GM23338 (cell line): ENCODE measurements at regions not wholly inside any gene's neighbourhood (a gene's known extent, or its start where the extent isn't known, plus 50 kb on each side); places are given as distances from the start of the nearest gene placed in this dataset.

Experiments
- ATAC-seq: fragments of 200-7000 bp; cut with Tn5 transposase; 3 replicates; pipeline ENCODE4 v1.9.1; 2020
- DNase-seq: peaks from one replicate; pipeline ENCODE4 v3.0.0-alpha.2; 2015; ENCODE audit warnings: low spot score
- H2AFZ ChIP-seq: fragments of 200-600 bp; sonication (generic); 2 replicates; pipeline ENCODE4 v1.8.0; 2016; ENCODE audit warnings: antibody characterized with exemption, mild to moderate bottlenecking, moderate library complexity
- H3F3A ChIP-seq: fragments of 200-600 bp; sonication (generic); replicated peaks from 2 replicates; pipeline ENCODE4 v1.8.0; 2017; ENCODE audit warnings: antibody characterized with exemption, mixed run types, low read depth
- H3K27ac ChIP-seq: fragments of 200-600 bp; sonication (generic); 2 replicates; pipeline ENCODE4 v1.6.1; 2016; ENCODE audit warnings: low read depth
- H3K27me3 ChIP-seq: fragments of 200-600 bp; sonication (generic); 2 replicates; pipeline ENCODE4 v1.8.0; 2016; ENCODE audit warnings: mild to moderate bottlenecking, mixed run types, moderate library complexity; ENCODE audit not compliant: insufficient read depth
- H3K36me3 ChIP-seq: fragments of 200-600 bp; sonication (generic); 2 replicates; pipeline ENCODE4 v1.8.0; 2016; ENCODE audit warnings: mild to moderate bottlenecking; ENCODE audit not compliant: insufficient read depth
- H3K4me1 ChIP-seq: fragments of 200-600 bp; sonication (generic); 2 replicates; pipeline ENCODE4 v1.8.0; 2016; ENCODE audit warnings: mild to moderate bottlenecking, moderate library complexity; ENCODE audit not compliant: insufficient read depth
- H3K4me2 ChIP-seq: fragments of 200-600 bp; sonication (generic); 2 replicates; pipeline ENCODE4 v1.7.1; 2017; ENCODE audit warnings: mixed run types
- H3K4me3 ChIP-seq: fragments of 200-600 bp; sonication (generic); 2 replicates; pipeline ENCODE4 v1.6.1; 2016; ENCODE audit warnings: mixed run types
- H3K79me2 ChIP-seq: fragments of 200-600 bp; sonication (generic); replicated peaks from 2 replicates; pipeline ENCODE4 v1.8.0; 2017; ENCODE audit warnings: mild to moderate bottlenecking; ENCODE audit not compliant: insufficient read depth
- H3K9me2 ChIP-seq: fragments of 200-600 bp; sonication (generic); 2 replicates; pipeline ENCODE4 v1.8.0; 2017; ENCODE audit not compliant: insufficient read depth
- H4K20me1 ChIP-seq: fragments of 200-600 bp; sonication (generic); replicated peaks from 2 replicates; pipeline ENCODE4 v1.8.0; 2017; ENCODE audit warnings: mild to moderate bottlenecking; ENCODE audit not compliant: insufficient read depth
- H3K27ac Mint-ChIP-seq: 2 replicates; pipeline ENCODE4 v1.8.0; 2020; ENCODE audit warnings: inconsistent platforms, mild to moderate bottlenecking, moderate library complexity, mixed read lengths
- H3K27me3 Mint-ChIP-seq: 3 replicates; pipeline ENCODE4 v1.8.0; 2022; ENCODE audit warnings: low read depth, mild to moderate bottlenecking, moderate library complexity, mixed read lengths, inconsistent platforms; ENCODE audit not compliant: insufficient read depth, poor library complexity
- H3K36me3 Mint-ChIP-seq: 3 replicates; pipeline ENCODE4 v1.8.0; 2021; ENCODE audit warnings: low read depth, mild to moderate bottlenecking, inconsistent platforms, moderate library complexity, mixed read lengths
- H3K4me1 Mint-ChIP-seq: 3 replicates; pipeline ENCODE4 v1.8.0; 2020; ENCODE audit warnings: mild to moderate bottlenecking, inconsistent platforms, mixed read lengths
- H3K4me3 Mint-ChIP-seq: 3 replicates; pipeline ENCODE4 v1.8.0; 2021; ENCODE audit warnings: moderate library complexity, mild to moderate bottlenecking, inconsistent platforms, mixed read lengths
- H3K9me3 Mint-ChIP-seq: 3 replicates; pipeline ENCODE4 v1.8.0; 2020; ENCODE audit warnings: moderate library complexity, mild to moderate bottlenecking, inconsistent platforms, mixed read lengths
- CTCF ChIP-seq, 2 experiments: fragments of 200-600 bp in 1 of 2; sonication (generic) in 1 of 2; conservative IDR thresholded peaks; 2 replicates each; pipeline versions ENCODE4 v1.5.1 to v1.6.1; 2016 to 2017; ENCODE audit warnings: antibody characterized with exemption in 2 of 2, low read depth in 2 of 2, mild to moderate bottlenecking in 2 of 2, moderate library complexity in 1 of 2
- POLR2AphosphoS5 ChIP-seq: IDR thresholded peaks from 2 replicates; pipeline ENCODE4 v1.6.1; 2016; ENCODE audit warnings: antibody characterized with exemption, low read depth
- ZNF114 ChIP-seq: fragments of 250-450 bp; sonication (Bioruptor Pico); IDR thresholded peaks from 2 replicates; pipeline ENCODE4 v1.5.0; 2020; ENCODE audit warnings: mild to moderate bottlenecking, moderate library complexity
- ZNF331 ChIP-seq: fragments of 250-450 bp; sonication (Bioruptor Pico); IDR thresholded peaks from 2 replicates; pipeline ENCODE4 v1.5.0; 2020; ENCODE audit warnings: low read depth, mild to moderate bottlenecking, moderate library complexity

- no peak overlapping the region for H3K27ac ChIP-seq
- Mint-ChIP-seq H3K36me3 (no peaks in the 10 kb centered on the region; the same call in 2 of the 3 replicates), H3K4me3 (no peak overlapping the region), H3K27ac (no peak overlapping the region), H3K4me1 (no peaks in the 10 kb centered on the region), H3K27me3 (no peaks in the 10 kb centered on the region), H3K9me3 (peaks cover 3% of the 10 kb centered on the region)
- H3K9me2 ChIP-seq, result peaks cover 6% of the 10 kb centered on the region; the same call in 1 of the 2 replicates
- no peak for DNase-seq
- TF ChIP-seq ZNF114, result no peak
- H3K27me3 ChIP-seq, result no peaks in the 10 kb centered on the region
- no peak overlapping the region for H3K4me2 ChIP-seq
- H3F3A ChIP-seq, result no peaks in the 10 kb centered on the region
- no peak overlapping the region; the same call in 1 of the 2 replicates for H2AFZ ChIP-seq
- no peaks in the 10 kb centered on the region for H3K4me1 ChIP-seq
- H3K36me3 ChIP-seq, result no peaks in the 10 kb centered on the region
- no peak overlapping the region for H3K4me3 ChIP-seq
- no peak for ATAC-seq
- H3K79me2 ChIP-seq, result no peaks in the 10 kb centered on the region
- no peaks in the 10 kb centered on the region for H4K20me1 ChIP-seq
These were observed 99.0 kb downstream of the ERCC5 start for GRCh38 chr13:102944821-102945220.

- no peak for DNase-seq
- Mint-ChIP-seq H3K9me3 (peaks cover 3% of the 10 kb centered on the region), H3K4me1 (peaks cover 2% of the 10 kb centered on the region; the same call in 2 of the 3 replicates), H3K27me3 (peaks cover 5% of the 10 kb centered on the region), H3K27ac (no peak overlapping the region), H3K4me3 (no peak overlapping the region), H3K36me3 (no peaks in the 10 kb centered on the region; the same call in 2 of the 3 replicates)
- ATAC-seq, result no peak
- Histone ChIP-seq H3K4me2 (no peak overlapping the region), H3K4me3 (no peak overlapping the region), H3K27me3 (no peaks in the 10 kb centered on the region), H3K27ac (no peak overlapping the region), H3K9me2 (peaks cover 6% of the 10 kb centered on the region; the same call in 1 of the 2 replicates), H4K20me1 (no peaks in the 10 kb centered on the region), H3K79me2 (no peaks in the 10 kb centered on the region), H3K4me1 (0 out of 2 replicates have a peak, but pooled peaks cover 4% of the 10 kb centered on the region), H3F3A (no peaks in the 10 kb centered on the region), H2AFZ (no peak overlapping the region), H3K36me3 (no peaks in the 10 kb centered on the region)
- TF ChIP-seq ZNF331 (CRISPR knock-in tag) (peak; percentile 75), POLR2AphosphoS5 (no peak)
These were observed 94.9 kb downstream of the ERCC5 start for GRCh38 chr13:102940770-102941169.

DNA sequence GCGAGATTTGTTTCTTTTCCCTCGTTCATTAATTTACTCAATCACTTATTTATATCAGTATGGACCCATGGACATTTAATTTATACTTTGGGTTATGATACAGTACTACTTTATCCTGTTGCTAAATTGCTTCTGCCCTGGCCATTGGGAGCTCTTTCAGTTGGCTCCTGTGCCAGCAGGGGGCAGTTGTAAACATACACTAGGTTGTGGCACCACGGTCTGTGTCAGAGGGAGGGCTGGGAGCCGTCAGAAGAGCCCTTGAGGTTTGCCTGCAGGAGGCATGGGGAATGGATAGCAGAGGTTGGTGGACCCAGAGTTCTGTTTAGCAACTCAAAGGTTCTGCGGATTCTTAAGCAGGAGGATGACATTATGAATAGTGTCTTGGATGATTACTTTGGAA lies 94.3 kb downstream of the ERCC5 start:
- Histone ChIP-seq H2AFZ (no peak overlapping the region), H3F3A (no peaks in the 10 kb centered on the region), H3K4me1 (0 out of 2 replicates have a peak, but pooled peaks cover 4% of the 10 kb centered on the region), H4K20me1 (no peaks in the 10 kb centered on the region), H3K79me2 (no peaks in the 10 kb centered on the region), H3K4me3 (no peak overlapping the region), H3K4me2 (no peak overlapping the region), H3K27me3 (no peaks in the 10 kb centered on the region), H3K36me3 (no peaks in the 10 kb centered on the region), H3K27ac (no peak overlapping the region), H3K9me2 (peaks cover 6% of the 10 kb centered on the region; the same call in 1 of the 2 replicates)
- Mint-ChIP-seq H3K27me3 (peaks cover 5% of the 10 kb centered on the region), H3K4me1 (peaks cover 4% of the 10 kb centered on the region; the same call in 2 of the 3 replicates), H3K36me3 (no peaks in the 10 kb centered on the region; the same call in 2 of the 3 replicates), H3K4me3 (no peak overlapping the region), H3K27ac (no peak overlapping the region), H3K9me3 (peaks cover 3% of the 10 kb centered on the region)
- TF ChIP-seq CTCF (conservative IDR thresholded peaks at IDR 0.05; ENCODE audit: low read depth in 2 of 2), result peak; percentile 58 to 66
- no peak for TF ChIP-seq ZNF331 (CRISPR knock-in tag)
- ATAC-seq, result peak; percentile 53
- DNase-seq, result peak; percentile 73
